ENCODE measurements at regions not wholly inside any gene's neighbourhood (a gene's known extent, or its start where the extent isn't known, plus 50 kb on each side); places are given as distances from the start of the nearest gene placed in this dataset.

DNA sequence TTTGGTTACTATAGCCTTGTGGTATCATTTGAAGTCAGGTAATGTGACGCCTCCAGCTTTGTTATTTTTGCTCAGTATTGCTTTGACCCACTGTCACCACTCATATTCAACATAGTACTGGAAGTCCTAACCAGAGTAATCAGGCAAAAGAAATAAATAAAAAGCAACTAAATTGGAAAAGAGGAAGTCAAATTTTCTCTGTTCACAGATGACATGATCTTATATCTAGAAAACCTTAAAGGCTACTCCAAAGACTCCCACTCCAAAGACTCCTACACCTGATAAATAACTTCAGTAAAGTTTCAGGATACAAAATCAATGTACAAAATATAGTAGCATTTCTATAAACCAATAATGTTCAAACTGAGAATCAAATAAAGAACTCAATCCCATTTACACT lies 348.6 kb downstream of the CXXC4 start:
- TF ChIP-seq CTCF (IDR thresholded peaks at IDR 0.05; ENCODE audit: insufficient read depth, low read depth, low read length) (no peak), EZH2 (IDR thresholded peaks at IDR 0.05; ENCODE audit: insufficient read depth, low read length) (no peak)
